T47D (cell line): ENCODE measurements at regions not wholly inside any gene's neighbourhood (a gene's known extent, or its start where the extent isn't known, plus 50 kb on each side); places are given as distances from the start of the nearest gene placed in this dataset.
A peak's percentile ranks its signal among the peaks of the same experiment; 100 is the strongest.

Experiments
- DNase-seq, 2 experiments: peaks; one replicate each; pipeline versions ENCODE4 v3.0.0 to v3.0.0-alpha.2; 2011 to 2012; ENCODE audit warnings: low read depth in 1 of 2, low spot score in 1 of 2
- JUND ChIP-seq: IDR thresholded peaks from 2 replicates; pipeline ENCODE4 v1.6.1; 2012; ENCODE audit warnings: low read depth
- in situ Hi-C: cut with HindIII; loops from 2 replicates; pipeline ENCODE4 v1.10.0; 2016; ENCODE audit warnings: low sequenced_read_pairs, low pct_unique_long_range_greater_than_20kb

GRCh38 chr10:35765996-35766395 lies 123.9 kb upstream of the FZD8 start:
- TF ChIP-seq JUND, result no peak
- in situ Hi-C loops, result no loop called here
- DNase-seq, result no peak

GRCh38 chr10:35765066-35765527 lies 123.0 kb upstream of the FZD8 start:
- DNase-seq, result peak in 1 of 2 experiments; percentile 22
- in situ Hi-C loops, result no loop called here
- no peak for TF ChIP-seq JUND

- TF ChIP-seq JUND, result no peak
- in situ Hi-C loops, result no loop called here
- DNase-seq, result no peak
These were observed 120.4 kb upstream of the FZD8 start for GRCh38 chr10:35762311-35763030.

- no peak for TF ChIP-seq JUND
- no peak for DNase-seq
- in situ Hi-C loops, result no loop called here
These were observed 116.0 kb upstream of the FZD8 start for GRCh38 chr10:35758076-35758475.

GRCh38 chr10:35754519-35754918 lies 112.4 kb upstream of the FZD8 start:
- DNase-seq, result no peak
- in situ Hi-C loops, result no loop called here
- no peak for TF ChIP-seq JUND

- no peak for DNase-seq
- TF ChIP-seq JUND, result no peak
- in situ Hi-C loops, result no loop called here
These were observed 110.7 kb upstream of the FZD8 start for GRCh38 chr10:35752469-35753461.

GRCh38 chr10:35751347-35751746 lies 109.3 kb upstream of the FZD8 start:
- no peak for TF ChIP-seq JUND
- in situ Hi-C loops, result no loop called here
- DNase-seq, result no peak

- no peak for DNase-seq
- in situ Hi-C loops, result no loop called here
- no peak for TF ChIP-seq JUND
These were observed 107.1 kb upstream of the FZD8 start for GRCh38 chr10:35749230-35749629.

GRCh38 chr10:35745617-35746403 lies 103.7 kb upstream of the FZD8 start:
- DNase-seq, result no peak
- no peak for TF ChIP-seq JUND
- in situ Hi-C loops, result no loop called here

GRCh38 chr10:35743851-35744250 lies 101.8 kb upstream of the FZD8 start:
- in situ Hi-C loops, result no loop called here
- TF ChIP-seq JUND, result no peak
- no peak for DNase-seq

GRCh38 chr10:35743351-35743750 lies 101.3 kb upstream of the FZD8 start:
- DNase-seq, result no peak
- no peak for TF ChIP-seq JUND
- in situ Hi-C loops, result no loop called here

- DNase-seq, result no peak
- in situ Hi-C loops, result no loop called here
- TF ChIP-seq JUND, result no peak
These were observed 97.9 kb upstream of the FZD8 start for GRCh38 chr10:35739998-35740397.
